ENCODE measurements at regions not wholly inside any gene's neighbourhood (a gene's known extent, or its start where the extent isn't known, plus 50 kb on each side); places are given as distances from the start of the nearest gene placed in this dataset.
"Not testable (repeated sequence)": the region's sequence is repeated elsewhere in the genome, so short reads cannot be mapped to it uniquely, and the experiment has no call there.

DNA sequence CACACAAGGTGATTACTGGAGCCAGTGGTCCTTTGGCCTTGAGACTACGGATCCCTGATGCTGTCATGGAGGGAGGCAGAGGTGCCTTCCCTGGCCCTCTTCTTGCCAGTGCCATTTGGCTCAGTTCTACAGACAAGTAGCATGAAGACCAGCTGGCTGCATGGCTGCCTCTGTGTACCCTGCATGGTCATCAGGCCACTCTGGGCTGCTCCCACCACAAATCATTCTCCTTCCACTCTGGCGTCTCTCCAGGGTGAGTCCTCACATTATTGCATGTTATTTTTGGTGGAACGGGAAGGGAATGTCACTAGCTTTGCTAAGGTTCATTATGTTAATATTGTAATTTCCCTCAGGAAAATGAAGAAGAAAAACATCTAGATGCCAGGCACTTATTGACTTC, 229.8 kb downstream of the VAPA start:
- DNase-seq: no peak

DNA sequence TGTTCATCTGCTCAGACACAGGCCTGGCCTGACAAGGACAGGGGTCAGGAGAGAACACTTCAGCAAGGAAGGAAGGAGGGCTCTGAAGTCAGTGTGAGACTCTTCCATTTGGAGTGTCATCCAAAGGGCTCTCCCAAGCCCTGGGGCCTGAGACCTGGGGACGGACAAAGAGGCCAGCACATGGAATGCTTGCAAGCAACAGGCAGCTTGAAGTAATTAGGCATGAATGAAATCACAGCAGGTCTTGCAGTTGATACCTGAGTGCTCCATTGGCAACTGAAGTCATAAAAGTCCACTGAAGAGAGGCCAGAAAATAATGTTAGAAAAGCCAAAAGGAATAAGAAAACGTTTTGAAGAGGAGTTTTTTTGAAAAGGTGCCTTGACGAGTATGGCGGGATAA, 231.7 kb downstream of the VAPA start:
- no peak for DNase-seq

DNA sequence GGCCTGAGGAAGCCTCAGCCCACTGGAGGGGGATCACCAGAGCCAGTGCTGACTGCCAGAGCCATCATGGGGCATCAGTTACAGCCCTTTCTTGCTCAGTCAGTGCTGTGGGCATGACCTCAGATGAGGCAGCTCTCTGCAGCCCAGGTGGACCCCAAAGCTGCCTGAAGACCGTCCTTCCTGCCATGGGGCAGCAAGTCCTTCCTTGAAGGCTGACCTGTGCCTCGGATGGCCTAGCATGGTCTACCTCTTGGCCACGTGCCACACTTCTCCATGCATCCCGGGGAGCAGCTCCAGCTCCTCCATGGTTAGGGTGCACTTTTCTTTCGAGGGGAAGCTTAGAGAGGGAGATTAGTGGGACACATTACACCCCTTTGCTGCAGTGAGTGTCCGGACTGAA, 233.4 kb downstream of the VAPA start:
- DNase-seq: no peak

DNA sequence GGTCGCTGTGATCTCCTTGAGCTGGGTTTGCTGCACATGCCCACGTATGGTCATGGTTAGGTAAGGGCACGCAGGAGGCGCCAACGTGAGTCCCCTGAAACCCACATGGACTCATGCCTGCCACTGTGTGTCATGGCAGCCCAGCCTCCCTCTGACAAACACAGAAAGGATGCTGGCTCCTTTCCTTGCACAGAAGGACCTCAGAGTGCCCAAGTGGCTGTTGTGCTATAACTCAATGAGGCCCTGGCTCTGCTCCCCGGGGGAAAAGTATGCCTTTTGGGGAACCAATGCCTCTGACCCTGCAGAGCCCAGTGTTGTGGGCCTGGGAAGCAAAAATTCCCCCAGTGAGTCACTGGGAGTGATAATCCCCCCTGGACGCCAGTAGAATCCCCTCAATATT, 233.9 kb downstream of the VAPA start:
- no peak for DNase-seq

DNA sequence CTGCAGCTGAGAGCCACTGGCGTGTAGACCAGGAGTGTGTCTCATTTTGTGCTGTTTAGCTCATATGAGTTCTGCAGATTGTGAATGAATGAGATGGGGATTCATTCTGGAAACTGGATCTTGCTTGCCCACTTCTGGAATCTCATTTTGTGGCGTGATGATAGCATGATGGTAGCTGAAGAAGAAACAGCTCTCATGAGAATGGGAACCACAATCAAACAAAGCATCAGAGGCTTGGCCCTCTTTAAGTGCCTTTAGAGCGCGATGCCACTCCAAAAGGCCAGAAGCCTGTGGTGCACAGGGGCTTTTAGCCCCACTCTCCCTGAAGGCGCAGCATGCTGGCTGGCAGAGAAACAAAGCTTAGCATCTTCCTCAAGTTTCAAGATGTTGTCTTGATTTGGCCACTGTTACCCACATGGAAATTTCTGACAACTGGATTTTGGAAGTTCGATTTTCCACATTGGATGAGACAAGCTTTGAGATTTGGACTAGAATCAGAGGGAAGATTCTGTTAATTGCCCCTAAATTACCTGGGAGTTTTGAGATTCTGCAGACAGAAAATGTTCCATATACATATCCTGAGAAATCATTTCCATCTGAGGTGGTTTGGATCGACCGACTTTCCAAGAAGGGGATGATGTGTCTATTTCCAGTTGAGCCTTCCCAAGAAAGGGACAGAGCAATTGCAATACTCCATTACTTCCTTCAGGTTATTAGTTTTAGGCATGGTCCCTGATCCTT, 234.5 kb downstream of the VAPA start:
- DNase-seq: no peak

DNA sequence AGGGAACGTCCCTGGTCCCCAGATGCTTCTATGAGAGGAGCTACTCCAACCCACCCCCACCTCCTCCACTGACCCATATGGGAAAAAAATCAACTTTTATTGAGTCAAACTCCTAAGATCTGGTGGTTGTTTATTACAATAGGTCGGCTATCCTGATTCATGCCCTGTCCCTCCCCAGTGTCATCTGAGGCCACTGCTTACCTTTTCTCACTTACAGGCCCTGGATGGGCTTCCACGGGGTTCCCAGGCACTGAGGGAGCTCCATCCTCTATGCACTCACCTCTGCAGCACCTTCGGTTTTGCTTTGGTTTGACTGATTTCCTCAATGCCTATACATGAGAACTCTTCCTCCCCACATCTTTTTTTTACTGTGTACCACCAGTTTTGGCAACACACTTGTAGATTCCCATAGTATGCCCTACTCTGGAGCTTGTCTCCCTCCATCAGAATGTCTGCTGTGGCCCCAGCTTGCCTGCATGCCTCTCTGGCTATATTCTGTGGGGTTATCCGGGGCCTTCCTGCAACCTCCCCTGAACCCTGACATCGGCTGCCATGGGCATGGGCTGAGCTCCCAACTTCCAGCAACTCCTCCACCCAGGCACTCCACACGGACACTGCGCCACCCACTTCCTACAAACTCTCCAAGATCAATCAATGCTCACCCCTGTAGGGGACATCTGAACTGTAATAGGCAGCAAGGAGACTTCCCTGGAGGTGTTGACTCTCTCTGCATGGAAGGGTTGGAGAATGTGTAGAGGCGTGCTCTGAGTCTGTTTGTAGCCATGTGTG, 236.1 kb downstream of the VAPA start:
- DNase-seq: no peak

DNA sequence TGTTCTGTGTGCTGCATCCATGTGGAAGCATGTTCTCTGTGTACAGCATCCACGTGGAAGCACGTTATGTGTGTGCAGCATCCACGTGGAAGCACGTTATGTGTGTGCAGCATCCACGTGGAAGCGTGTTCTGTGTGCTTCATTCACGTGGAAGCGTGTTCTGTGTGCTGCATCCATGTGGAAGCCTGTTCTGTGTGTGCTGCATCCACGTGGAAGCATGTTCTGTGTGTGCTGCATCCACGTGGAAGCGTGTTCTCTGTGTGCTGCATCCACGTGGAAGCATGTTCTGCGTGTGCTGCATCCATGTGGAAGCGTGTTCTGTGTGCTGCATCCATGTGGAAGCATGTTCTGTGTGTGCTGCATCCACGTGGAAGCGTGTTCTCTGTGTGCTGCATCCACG, 236.8 kb downstream of the VAPA start:
- not testable (repeated sequence) for DNase-seq

DNA sequence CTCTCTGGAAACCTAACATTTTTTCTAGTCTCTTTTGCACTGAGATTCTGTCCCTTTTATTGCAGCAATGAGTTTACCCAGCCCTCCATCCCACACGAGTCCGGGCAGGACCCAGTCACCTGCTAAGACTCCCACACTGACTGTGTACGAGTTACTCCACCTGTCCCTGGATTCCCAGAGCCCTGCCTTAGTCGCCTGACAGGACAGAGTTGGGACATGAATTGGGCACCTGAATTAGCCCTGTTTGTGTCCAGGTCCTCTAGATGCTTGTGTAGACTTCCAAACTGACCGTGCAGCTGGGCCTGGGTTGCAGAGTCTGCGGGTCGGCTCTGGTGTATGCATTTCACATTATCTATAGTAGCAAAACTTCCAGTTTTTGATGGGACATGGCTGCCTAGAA, 238.7 kb downstream of the VAPA start:
- no peak for DNase-seq

DNA sequence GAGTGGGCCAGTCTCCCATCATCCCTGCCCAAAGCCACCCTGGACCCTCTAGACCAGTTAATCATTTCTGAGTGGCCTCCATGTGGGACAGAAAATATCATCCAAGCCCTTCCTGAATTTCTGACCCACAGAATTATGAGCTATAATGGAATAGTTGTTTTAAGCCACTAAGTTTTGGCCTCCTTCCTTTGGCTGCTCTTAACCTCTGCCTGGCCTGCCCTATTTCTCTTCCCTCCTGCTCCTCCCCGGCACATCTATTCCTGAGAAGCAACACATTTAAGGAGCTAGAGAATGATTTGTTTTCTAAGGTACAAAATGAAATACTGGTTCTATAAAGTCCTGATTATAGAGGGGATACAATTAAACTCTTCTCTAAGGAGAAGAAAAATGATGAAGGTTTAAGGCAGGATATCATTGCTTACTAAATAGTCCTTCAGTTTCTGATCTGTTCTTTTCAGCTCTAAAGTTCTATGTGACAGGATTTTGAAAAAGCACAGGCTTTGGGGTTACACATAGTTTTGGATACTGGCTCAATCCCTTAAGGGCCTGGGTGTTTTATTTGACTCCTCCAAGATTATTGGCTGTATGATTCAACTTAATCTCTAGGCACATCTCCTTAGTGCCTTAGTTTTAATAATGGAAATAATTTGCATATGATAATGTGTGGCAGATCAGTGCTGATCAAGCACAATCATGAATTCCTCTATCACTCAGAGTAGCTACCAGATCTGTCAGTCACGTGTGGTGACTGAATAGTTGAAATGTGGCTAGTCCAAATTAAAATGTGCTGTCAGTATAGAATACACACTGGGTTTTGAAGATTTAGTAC, 240.3 kb downstream of the VAPA start:
- no peak for DNase-seq

DNA sequence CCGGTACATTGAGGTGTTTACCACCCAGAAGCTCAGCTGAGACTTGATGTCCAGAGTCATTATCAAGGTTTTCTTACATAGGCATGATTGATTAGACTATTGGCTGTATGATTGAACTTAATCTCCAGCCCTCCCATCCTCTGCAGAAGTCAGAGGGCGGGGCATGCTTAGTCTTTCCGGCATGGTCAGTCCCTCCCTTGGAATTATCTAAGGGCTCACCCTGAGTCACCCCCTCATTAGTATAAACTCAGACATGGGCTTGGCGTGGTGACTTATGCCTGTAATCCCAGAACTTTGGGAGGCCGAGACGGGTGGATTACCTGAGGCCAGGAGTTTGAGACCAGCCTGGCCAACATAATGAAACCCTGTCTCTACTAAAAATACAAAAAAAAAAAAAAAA, 243.9 kb downstream of the VAPA start:
- no peak for DNase-seq

DNA sequence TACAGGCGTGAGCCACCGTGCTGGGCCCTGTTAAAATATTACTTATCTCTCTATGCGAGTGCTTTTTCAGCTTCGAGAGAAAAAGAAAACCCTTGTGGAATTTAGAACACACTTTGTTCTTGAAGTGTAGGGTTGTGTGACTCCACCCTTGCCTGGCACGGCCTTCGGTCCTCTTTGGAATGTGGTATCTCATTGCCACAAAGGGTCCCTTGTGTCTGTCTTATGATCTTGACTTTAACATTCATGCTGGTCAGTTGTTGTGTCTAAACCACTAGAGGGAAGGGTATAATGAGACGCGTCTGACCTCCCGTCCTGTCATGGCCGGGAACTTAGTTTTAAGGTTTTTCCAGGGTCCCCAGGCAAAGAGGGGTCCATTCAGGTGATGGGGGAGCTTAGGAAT, 246.4 kb downstream of the VAPA start:
- DNase-seq: no peak

DNA sequence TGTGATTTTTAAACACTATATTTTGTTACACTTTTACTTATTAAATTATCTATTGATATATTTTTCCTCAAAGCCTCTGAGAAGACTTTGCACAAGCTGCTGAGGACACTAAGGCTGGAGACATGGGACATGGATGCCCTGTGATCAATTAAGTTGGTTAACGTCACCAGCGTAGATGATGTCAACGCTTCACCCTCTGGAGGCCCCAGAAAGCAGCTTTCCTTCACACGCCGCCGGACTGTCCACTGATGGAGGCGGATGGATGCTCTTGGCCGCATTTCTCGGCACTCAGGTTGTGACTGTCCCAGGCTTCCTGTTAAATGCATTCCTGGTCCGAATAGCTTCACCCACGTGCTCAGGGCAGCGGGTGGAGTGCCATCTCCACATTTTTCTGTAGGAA, 247.5 kb downstream of the VAPA start:
- DNase-seq: no peak

DNA sequence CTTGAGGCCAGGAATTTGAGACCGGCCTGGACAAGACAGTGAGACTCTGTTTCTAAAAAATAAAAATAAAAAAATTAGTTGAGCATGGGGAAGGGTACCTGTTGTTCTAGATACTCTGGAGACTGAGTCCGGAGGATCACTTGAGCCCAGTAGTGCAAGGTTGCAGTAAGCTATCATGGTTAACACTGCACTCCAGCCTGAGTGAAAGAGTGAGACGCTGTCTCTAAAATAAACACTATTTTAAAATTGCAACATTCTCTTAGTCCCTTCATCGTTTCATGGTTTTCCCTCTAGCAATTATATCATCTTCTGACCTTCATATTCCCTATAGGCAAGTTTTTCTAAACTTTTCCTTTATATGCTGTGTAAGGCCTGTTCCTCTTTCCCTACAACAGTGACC, 248.5 kb downstream of the VAPA start:
- no peak for DNase-seq

DNA sequence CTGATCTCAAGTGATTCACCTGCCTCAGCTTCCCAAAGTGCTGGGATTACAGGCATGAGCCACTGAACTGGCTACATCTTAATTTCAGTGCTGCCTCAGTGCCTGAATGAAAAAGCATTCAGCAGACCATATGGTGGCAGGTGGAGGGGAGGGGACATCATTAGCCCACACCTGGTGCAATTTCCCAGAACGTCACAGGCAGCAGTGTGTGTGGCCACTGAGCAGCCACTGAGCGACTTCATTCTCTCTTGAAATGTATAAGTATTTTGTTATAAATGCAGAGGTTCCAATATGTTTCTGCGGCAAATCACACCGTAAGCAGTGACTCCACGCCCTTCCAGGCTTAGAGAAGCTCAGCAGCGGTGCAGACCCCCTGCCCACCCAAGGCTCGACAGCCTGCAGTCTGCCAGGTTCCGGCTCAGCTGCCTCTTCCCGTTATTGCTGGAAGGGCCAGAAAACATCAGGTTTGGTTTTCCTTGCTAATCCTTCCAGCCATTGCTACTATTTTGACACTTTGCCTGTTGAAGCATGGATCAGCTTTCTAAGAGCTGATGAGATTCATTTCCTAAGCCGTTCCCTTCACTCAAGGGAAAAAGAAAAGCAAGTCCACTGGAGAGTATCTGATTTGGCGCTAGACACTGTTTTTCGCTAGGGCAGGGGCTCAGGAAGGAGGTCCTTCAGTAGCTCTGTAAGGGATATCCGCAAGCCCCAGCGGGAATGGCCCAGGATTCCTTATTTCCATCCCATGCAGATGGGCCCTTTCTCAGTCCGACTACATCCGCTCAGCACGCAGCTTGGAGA, 250.7 kb downstream of the VAPA start:
- no peak for DNase-seq

DNA sequence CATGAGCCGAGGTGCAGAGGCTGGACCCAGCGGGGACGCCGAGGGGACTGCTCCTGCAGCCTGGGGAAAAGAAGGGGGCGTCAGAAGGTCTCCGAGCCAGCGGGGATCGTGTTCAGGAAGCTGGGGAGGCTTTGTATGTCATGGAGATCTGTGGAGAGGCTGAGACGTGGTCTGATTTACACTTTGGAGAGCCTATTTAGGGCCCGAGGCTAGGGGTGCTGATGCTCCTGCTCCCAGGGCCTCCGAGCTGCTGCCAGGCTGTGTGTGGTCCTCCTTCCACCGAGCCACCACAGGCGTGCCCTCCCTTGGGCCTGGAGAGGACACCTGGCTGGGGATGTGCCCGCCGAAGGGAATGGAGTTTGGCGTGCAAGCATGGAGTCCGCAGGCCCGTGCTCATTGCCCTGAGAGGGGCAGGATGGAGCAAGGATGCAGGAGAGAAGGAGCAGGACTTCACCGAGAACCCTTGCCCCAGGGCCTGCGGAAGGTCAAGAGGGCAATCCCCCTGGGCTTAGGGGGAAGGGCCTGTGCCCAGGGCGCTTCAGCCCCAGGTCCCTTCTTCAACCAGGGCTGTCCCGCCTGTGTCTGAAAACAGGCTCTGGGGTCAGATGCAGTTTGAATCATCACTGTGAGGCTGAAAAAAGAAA, 252.5 kb downstream of the VAPA start:
- no peak for DNase-seq

DNA sequence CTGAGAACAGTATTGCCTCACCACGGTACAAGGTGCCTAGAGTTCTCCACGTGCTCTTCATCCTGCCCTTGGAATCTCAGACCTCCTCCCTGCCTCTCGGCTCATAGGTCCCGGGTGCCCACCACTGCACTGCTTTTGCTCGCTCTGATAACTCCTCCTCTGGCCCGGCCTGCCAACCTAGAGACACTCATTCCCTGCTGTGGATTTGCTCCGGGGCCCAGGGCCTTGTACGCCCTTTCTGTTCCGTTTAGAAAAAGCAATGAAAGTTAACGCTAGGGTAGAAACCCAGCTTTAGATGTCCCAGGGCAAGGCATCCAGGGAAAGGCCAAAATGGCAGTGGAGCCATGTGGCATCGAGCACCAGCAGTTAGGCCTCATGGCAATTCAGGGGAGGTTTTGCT, 253.9 kb downstream of the VAPA start:
- no peak for DNase-seq

DNA sequence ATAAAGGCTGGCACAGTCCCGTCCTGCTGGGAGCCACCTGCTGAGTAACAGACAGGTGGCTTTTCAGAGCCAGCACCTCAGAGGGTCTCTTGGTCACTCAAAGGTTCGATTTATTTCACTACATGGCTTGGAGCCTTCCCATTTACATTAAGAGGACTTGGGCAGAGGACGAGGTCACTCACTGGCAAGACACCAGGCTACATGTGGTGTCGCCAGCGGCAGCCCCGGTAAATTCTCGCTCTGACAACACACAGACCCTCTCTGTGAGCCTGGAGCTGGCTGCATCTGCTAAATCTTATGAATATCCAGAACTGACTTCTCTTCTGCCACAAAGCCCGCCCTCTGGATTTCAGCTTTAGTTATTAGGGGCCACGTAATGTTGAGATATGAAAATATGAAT, 254.7 kb downstream of the VAPA start:
- DNase-seq: no peak

DNA sequence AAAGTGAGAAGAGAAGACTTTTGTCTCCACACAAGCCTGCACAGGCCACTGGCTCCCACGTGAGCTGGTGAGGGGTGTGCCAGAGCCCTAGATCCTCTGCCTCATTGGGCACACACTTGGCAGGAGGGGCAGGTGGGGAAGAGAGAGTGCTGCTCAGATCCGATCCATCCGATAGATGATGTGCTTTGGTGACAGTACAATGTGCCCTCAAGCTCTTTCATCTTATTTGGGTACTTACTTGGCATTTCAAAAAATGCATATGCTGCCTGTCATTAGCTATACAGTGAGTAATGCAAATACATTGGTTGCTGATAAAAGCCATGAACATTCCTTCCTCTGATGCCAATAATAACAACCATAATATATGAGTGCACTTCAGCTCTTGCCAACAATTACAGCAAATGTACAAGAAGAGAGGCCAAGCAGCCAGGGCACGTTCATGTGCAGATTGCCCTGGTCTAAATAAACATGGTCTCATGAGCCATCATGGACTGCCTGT, 255.3 kb downstream of the VAPA start:
- DNase-seq: no peak

DNA sequence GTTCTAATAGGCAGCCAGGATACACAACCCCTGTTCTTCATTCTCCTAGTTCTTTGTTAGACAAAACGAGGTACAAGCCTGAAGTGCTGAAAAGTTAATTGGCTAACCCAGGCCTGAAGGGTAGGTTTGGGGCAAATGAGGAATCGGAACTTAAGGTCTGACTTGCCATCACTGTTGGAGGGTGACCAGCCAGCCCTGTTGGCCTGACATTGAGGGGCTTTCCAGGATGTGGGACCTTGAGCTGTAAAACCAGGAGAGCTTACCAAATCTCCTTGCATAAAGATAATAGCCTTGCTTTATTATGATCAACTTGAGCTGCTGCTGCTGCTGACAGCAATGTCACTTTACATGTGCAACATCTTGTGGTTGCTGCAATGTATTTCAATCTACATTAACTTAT, 256.0 kb downstream of the VAPA start:
- no peak for DNase-seq

DNA sequence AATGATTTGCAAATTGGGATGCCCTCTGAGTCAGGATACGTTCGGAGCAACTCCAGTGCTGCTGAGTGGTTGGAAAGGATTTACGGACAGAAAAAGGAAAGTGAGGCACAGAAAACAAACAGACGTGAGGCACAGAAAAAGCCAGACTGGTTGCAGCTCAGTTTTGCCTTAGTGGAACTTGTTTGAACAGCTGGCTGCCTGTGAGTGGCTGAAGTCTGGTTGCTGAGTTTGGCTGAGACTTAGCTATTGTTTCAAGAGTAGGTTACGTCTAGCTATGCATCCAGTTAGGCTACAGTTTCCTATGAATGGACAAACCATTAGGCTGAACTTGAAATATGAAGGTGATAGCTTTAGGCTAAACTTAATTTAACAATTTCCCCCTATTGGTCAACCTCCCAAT, 256.6 kb downstream of the VAPA start:
- no peak for DNase-seq

DNA sequence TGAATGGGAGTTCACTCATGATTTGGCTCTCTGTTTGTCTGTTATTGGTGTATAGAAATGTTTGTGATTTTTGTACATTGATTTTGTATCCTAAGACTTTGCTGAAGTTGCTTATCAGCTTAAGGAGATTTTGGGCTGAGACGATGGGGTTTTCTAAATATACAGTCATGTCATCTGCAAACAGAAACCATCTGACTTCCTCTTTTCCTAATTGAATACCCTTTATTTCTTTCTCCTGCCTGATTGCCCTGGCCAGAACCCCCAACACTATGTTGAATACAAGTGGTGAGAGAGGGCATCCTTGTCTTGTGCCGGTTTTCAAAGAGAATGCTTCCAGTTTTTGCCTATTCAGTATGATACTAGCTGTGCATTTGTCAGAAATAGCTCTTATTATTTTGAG, 261.5 kb downstream of the VAPA start:
- not testable (repeated sequence) for DNase-seq

DNA sequence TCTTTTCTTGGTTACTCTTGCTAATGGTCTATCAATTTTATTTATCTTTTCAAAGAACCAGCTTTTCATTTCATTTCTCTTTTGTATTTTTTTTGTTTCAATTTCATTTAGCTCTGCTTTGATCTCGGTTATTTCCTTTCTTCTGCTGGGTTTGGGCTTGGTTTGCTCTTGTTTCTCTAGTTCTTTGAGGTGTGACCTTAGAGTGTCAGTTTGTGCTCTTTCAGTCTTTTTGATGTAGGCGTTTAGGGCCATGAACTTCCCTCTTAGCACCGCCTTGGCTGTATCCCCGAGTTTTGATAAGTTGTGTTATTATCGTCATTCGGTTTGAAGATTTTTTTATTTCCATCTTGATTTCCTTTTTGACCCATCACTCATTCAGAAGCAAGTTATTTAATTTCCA, 265.5 kb downstream of the VAPA start:
- not testable (repeated sequence) for DNase-seq
